H9 (cell line): ENCODE measurements at regions not wholly inside any gene's neighbourhood (a gene's known extent, or its start where the extent isn't known, plus 50 kb on each side); places are given as distances from the start of the nearest gene placed in this dataset.

Experiments used
- DNase-seq: peaks from one replicate; pipeline ENCODE4 v3.0.0-alpha.2; 2017
- H2AFZ ChIP-seq: one replicate; pipeline ENCODE4 v1.6.1; 2013; ENCODE audit warnings: mild to moderate bottlenecking, low read length, control low read depth, moderate library complexity
- H2AK5ac ChIP-seq: 2 replicates; pipeline ENCODE4 v1.6.1; 2013; ENCODE audit warnings: low read length, control low read depth, mixed read lengths; ENCODE audit not compliant: insufficient read length
- H2BK120ac ChIP-seq: one replicate; pipeline ENCODE4 v1.6.1; 2013; ENCODE audit warnings: low read depth, mild to moderate bottlenecking, low read length, control low read depth, inconsistent platforms; ENCODE audit not compliant: poor library complexity, severe bottlenecking
- H2BK12ac ChIP-seq: 2 replicates; pipeline ENCODE4 v1.6.1; 2013; ENCODE audit warnings: low read length, control low read depth, mixed read lengths, low read depth; ENCODE audit not compliant: insufficient read length
- H2BK15ac ChIP-seq: 2 replicates; pipeline ENCODE4 v1.6.1; 2013; ENCODE audit warnings: low read depth, low read length, control low read depth
- H2BK20ac ChIP-seq: one replicate; pipeline ENCODE4 v1.6.1; 2013; ENCODE audit warnings: low read depth, mild to moderate bottlenecking, low read length, control low read depth, inconsistent platforms; ENCODE audit not compliant: poor library complexity, severe bottlenecking
- H2BK5ac ChIP-seq: 2 replicates; pipeline ENCODE4 v1.6.1; 2013; ENCODE audit warnings: low read length, control low read depth, mixed read lengths; ENCODE audit not compliant: insufficient read length
- H3K14ac ChIP-seq: 2 replicates; pipeline ENCODE4 v1.6.1; 2013; ENCODE audit warnings: low read length, control low read depth; ENCODE audit not compliant: insufficient read depth
- H3K18ac ChIP-seq: 2 replicates; pipeline ENCODE4 v1.6.1; 2013; ENCODE audit warnings: low read depth, mild to moderate bottlenecking, mixed read lengths, low read length, control low read depth; ENCODE audit not compliant: insufficient read length
- H3K23ac ChIP-seq: 2 replicates; pipeline ENCODE4 v1.6.1; 2013; ENCODE audit warnings: low read length, control low read depth, mixed read lengths, low read depth; ENCODE audit not compliant: insufficient read length
- H3K23me2 ChIP-seq: 2 replicates; pipeline ENCODE4 v1.6.1; 2013; ENCODE audit warnings: low read depth, mild to moderate bottlenecking, mixed read lengths, low read length, control low read depth; ENCODE audit not compliant: insufficient read length, poor library complexity, severe bottlenecking
- H3K27ac ChIP-seq: 2 replicates; pipeline ENCODE4 v1.5.1; 2013; ENCODE audit warnings: low read length, control low read depth, mixed read lengths, low read depth; ENCODE audit not compliant: insufficient read length
- H3K27me3 ChIP-seq: 2 replicates; pipeline ENCODE4 v1.6.1; 2013; ENCODE audit warnings: low read length, control low read depth, inconsistent platforms; ENCODE audit not compliant: insufficient read depth
- H3K4ac ChIP-seq: 2 replicates; pipeline ENCODE4 v1.6.1; 2013; ENCODE audit warnings: low read depth, mild to moderate bottlenecking, control low read depth, inconsistent platforms, low read length, moderate library complexity
- H3K4me1 ChIP-seq: 2 replicates; pipeline ENCODE4 v1.6.1; 2013; ENCODE audit warnings: low read length, control low read depth, inconsistent platforms; ENCODE audit not compliant: insufficient read depth
- H3K4me2 ChIP-seq: 2 replicates; pipeline ENCODE4 v1.6.1; 2013; ENCODE audit warnings: low read length, control low read depth, mixed read lengths; ENCODE audit not compliant: insufficient read length, insufficient read depth
- H3K56ac ChIP-seq: 2 replicates; pipeline ENCODE4 v1.6.1; 2013; ENCODE audit warnings: low read depth, mild to moderate bottlenecking, mixed read lengths, low read length, control low read depth; ENCODE audit not compliant: insufficient read length
- H3K79me1 ChIP-seq: 2 replicates; pipeline ENCODE4 v1.6.1; 2013; ENCODE audit warnings: low read depth, mild to moderate bottlenecking, moderate library complexity, low read length, control low read depth, inconsistent platforms; ENCODE audit not compliant: insufficient read depth, poor library complexity, severe bottlenecking
- H3K79me2 ChIP-seq: 2 replicates; pipeline ENCODE4 v1.6.1; 2013; ENCODE audit warnings: low read length, control low read depth, inconsistent platforms; ENCODE audit not compliant: insufficient read depth
- H3K9ac ChIP-seq: 2 replicates; pipeline ENCODE4 v1.6.1; 2013; ENCODE audit warnings: low read length, control low read depth, mixed read lengths; ENCODE audit not compliant: insufficient read length; ENCODE audit errors: extremely low read depth
- H3K9me3 ChIP-seq: one replicate; pipeline ENCODE4 v1.6.1; 2013; ENCODE audit warnings: low read depth, low read length, inconsistent platforms; ENCODE audit not compliant: control insufficient read depth
- H3T11ph ChIP-seq: one replicate; pipeline ENCODE4 v1.6.1; 2013; ENCODE audit warnings: mild to moderate bottlenecking, low read length, control low read depth, inconsistent platforms
- H4K20me1 ChIP-seq: one replicate; pipeline ENCODE4 v1.6.1; 2013; ENCODE audit not compliant: control insufficient read depth, insufficient read length, insufficient read depth
- H4K5ac ChIP-seq: 2 replicates; pipeline ENCODE4 v1.6.1; 2013; ENCODE audit warnings: low read depth, mild to moderate bottlenecking, mixed read lengths, low read length, control low read depth; ENCODE audit not compliant: insufficient read length
- H4K8ac ChIP-seq: replicated peaks from 2 replicates; pipeline ENCODE4 v1.6.1; 2013; ENCODE audit warnings: low read length, control low read depth, mixed read lengths, low read depth; ENCODE audit not compliant: insufficient read length
- H4K91ac ChIP-seq: 2 replicates; pipeline ENCODE4 v1.6.1; 2013; ENCODE audit warnings: low read depth, mild to moderate bottlenecking, moderate library complexity, mixed read lengths, low read length, control low read depth; ENCODE audit not compliant: insufficient read length
- H3K27ac Mint-ChIP-seq, 3 experiments: 2 replicates in 2 of 3; 3 replicates in 1 of 3; pipeline ENCODE4 v1.8.0; 2020 to 2021; ENCODE audit warnings: mixed read lengths in 3 of 3, mild to moderate bottlenecking in 1 of 3, moderate library complexity in 1 of 3
- H3K27me3 Mint-ChIP-seq: 2 replicates; pipeline ENCODE4 v1.8.0; 2021; ENCODE audit warnings: low read depth, mild to moderate bottlenecking, moderate library complexity, mixed read lengths
- H3K36me3 Mint-ChIP-seq, 3 experiments: 2 replicates in 2 of 3; 3 replicates in 1 of 3; pipeline ENCODE4 v1.8.0; 2020 to 2021; ENCODE audit warnings: low read depth in 3 of 3, mixed read lengths in 3 of 3; ENCODE audit not compliant: insufficient read depth in 1 of 3
- H3K4me1 Mint-ChIP-seq, 2 experiments: 2 replicates each; pipeline ENCODE4 v1.8.0; 2020; ENCODE audit warnings: mixed read lengths in 2 of 2
- H3K4me3 Mint-ChIP-seq, 2 experiments: 2 replicates in 1 of 2; 3 replicates in 1 of 2; pipeline ENCODE4 v1.8.0; 2020 to 2021; ENCODE audit warnings: mild to moderate bottlenecking in 2 of 2, mixed read lengths in 2 of 2, moderate library complexity in 1 of 2
- H3K9me3 Mint-ChIP-seq, 2 experiments: 2 replicates in 1 of 2; 3 replicates in 1 of 2; pipeline ENCODE4 v1.8.0; 2020; ENCODE audit warnings: mild to moderate bottlenecking in 2 of 2, mixed read lengths in 2 of 2, moderate library complexity in 1 of 2
- CTCF ChIP-seq: fragments of 200-600 bp; sonication (generic); conservative IDR thresholded peaks from 3 replicates; pipeline ENCODE4 v1.8.0; 2021; ENCODE audit warnings: antibody characterized with exemption, mild to moderate bottlenecking
- WGBS: extraction: QIAGEN DNeasy Blood & Tissue Kit; methylation state at CpG from one replicate; pipeline ENCODE4 v1.1.7; 2013; ENCODE audit warnings: missing lambda C conversion rate, low lambda C conversion rate, mixed read lengths; ENCODE audit not compliant: insufficient read length; ENCODE audit errors: extremely low coverage; 5-methylcytosine and 5-hydroxymethylcytosine counted together

DNA sequence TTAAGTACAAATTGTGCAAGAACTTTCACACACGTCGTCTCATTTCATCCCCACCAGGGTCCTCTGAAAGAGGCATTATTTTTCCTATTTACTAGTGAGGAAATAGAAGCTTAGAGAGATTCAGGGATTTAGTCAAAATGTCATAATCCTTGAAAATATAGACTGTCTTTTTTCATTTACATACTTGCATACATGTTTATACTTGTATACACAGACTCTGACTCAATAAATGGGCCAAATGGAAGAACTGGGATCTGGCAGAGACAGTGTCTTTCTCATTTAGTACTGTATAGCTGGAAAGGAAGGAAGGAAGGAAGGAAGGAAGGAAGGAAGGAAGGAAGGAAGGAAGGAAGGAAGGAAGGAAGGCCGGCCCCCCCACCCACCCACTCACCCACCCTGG, 357.7 kb upstream of the SOX5 start:
- no peak overlapping the region for H3K4me3 Mint-ChIP-seq
- no peaks in the 10 kb centered on the region for H3K9me3 ChIP-seq
- no peak overlapping the region for H3T11ph ChIP-seq
- no peak overlapping the region for H3K4ac ChIP-seq
- no peak overlapping the region for H4K5ac ChIP-seq
- DNase-seq = no peak
- H4K8ac ChIP-seq = no peak overlapping the region
- H2AK5ac ChIP-seq = no peak overlapping the region
- no peaks in the 10 kb centered on the region for H3K23me2 ChIP-seq
- H3K18ac ChIP-seq = no peak overlapping the region
- H3K27ac Mint-ChIP-seq = no peak overlapping the region
- H2BK120ac ChIP-seq = no peak overlapping the region
- no peak overlapping the region for H3K27ac ChIP-seq
- H3K4me1 ChIP-seq = peaks cover 12% of the 10 kb centered on the region; the same call in 1 of the 2 replicates
- no peaks in the 10 kb centered on the region for H3K27me3 ChIP-seq
- no peaks in the 10 kb centered on the region for H3K79me1 ChIP-seq
- H2BK5ac ChIP-seq = no peak overlapping the region
- no peaks in the 10 kb centered on the region for H4K20me1 ChIP-seq
- no CpG with 5 or more reads among the region's 3 CpGs for WGBS
- H3K23ac ChIP-seq = no peak overlapping the region
- H2BK12ac ChIP-seq = no peak overlapping the region
- H3K9ac ChIP-seq = no peak overlapping the region
- H3K9me3 Mint-ChIP-seq = no peaks in the 10 kb centered on the region
- no peaks in the 10 kb centered on the region for H3K27me3 Mint-ChIP-seq
- TF ChIP-seq CTCF = no peak
- no peak overlapping the region for H4K91ac ChIP-seq
- no peaks in the 10 kb centered on the region for H3K79me2 ChIP-seq
- no peak overlapping the region for H2BK15ac ChIP-seq
- H2BK20ac ChIP-seq = no peak overlapping the region
- no peak overlapping the region for H3K4me2 ChIP-seq
- no peak overlapping the region for H2AFZ ChIP-seq
- no peak overlapping the region for H3K14ac ChIP-seq
- peaks cover 0 to 2% (median 2%) of the 10 kb centered on the region in 3 experiments; a peak in 4 of 7 replicates for H3K36me3 Mint-ChIP-seq
- no peak overlapping the region for H3K56ac ChIP-seq
- peaks cover 42 to 43% of the 10 kb centered on the region in 2 experiments for H3K4me1 Mint-ChIP-seq
